ENCODE measurements at regions not wholly inside any gene's neighbourhood (a gene's known extent, or its start where the extent isn't known, plus 50 kb on each side); places are given as distances from the start of the nearest gene placed in this dataset.

GRCh38 chr16:8496364-8496763 lies 93.9 kb downstream of the TMEM114 start:
- TF ChIP-seq FOXP2 (optimal IDR thresholded peaks at IDR 0.05; ENCODE audit: borderline replicate concordance, extremely low read depth, extremely low read length, insufficient read depth) (no peak), TAF1 (IDR thresholded peaks at IDR 0.05; ENCODE audit: borderline replicate concordance, insufficient read depth, low read length) (no peak), POLR2AphosphoS5 (IDR thresholded peaks at IDR 0.05; ENCODE audit: low read depth, low read length) (no peak), SIN3A (IDR thresholded peaks at IDR 0.05; ENCODE audit: borderline replicate concordance, insufficient read depth, low read length) (no peak), REST (IDR thresholded peaks at IDR 0.05; ENCODE audit: insufficient read depth in 1 of 2, low read depth in 2 of 2, low read length in 2 of 2) (no peak)

GRCh38 chr16:8493972-8494371 lies 96.3 kb downstream of the TMEM114 start:
- TF ChIP-seq POLR2AphosphoS5 (IDR thresholded peaks at IDR 0.05; ENCODE audit: low read depth, low read length) (no peak), FOXP2 (optimal IDR thresholded peaks at IDR 0.05; ENCODE audit: borderline replicate concordance, extremely low read depth, extremely low read length, insufficient read depth) (no peak), REST (IDR thresholded peaks at IDR 0.05; ENCODE audit: insufficient read depth in 1 of 2, low read depth in 2 of 2, low read length in 2 of 2) (no peak), TAF1 (IDR thresholded peaks at IDR 0.05; ENCODE audit: borderline replicate concordance, insufficient read depth, low read length) (no peak), SIN3A (IDR thresholded peaks at IDR 0.05; ENCODE audit: borderline replicate concordance, insufficient read depth, low read length) (no peak)

- TF ChIP-seq POLR2AphosphoS5 (IDR thresholded peaks at IDR 0.05; ENCODE audit: low read depth, low read length) (no peak), REST (IDR thresholded peaks at IDR 0.05; ENCODE audit: insufficient read depth in 1 of 2, low read depth in 2 of 2, low read length in 2 of 2) (no peak), SIN3A (IDR thresholded peaks at IDR 0.05; ENCODE audit: borderline replicate concordance, insufficient read depth, low read length) (no peak), TAF1 (IDR thresholded peaks at IDR 0.05; ENCODE audit: borderline replicate concordance, insufficient read depth, low read length) (no peak), FOXP2 (optimal IDR thresholded peaks at IDR 0.05; ENCODE audit: borderline replicate concordance, extremely low read depth, extremely low read length, insufficient read depth) (no peak)
These were observed 97.6 kb downstream of the TMEM114 start for GRCh38 chr16:8492690-8493089.

GRCh38 chr16:8489580-8489979 lies 100.7 kb downstream of the TMEM114 start:
- TF ChIP-seq REST (IDR thresholded peaks at IDR 0.05; ENCODE audit: insufficient read depth in 1 of 2, low read depth in 2 of 2, low read length in 2 of 2) (no peak), FOXP2 (optimal IDR thresholded peaks at IDR 0.05; ENCODE audit: borderline replicate concordance, extremely low read depth, extremely low read length, insufficient read depth) (no peak), TAF1 (IDR thresholded peaks at IDR 0.05; ENCODE audit: borderline replicate concordance, insufficient read depth, low read length) (no peak), POLR2AphosphoS5 (IDR thresholded peaks at IDR 0.05; ENCODE audit: low read depth, low read length) (no peak), SIN3A (IDR thresholded peaks at IDR 0.05; ENCODE audit: borderline replicate concordance, insufficient read depth, low read length) (no peak)

- TF ChIP-seq REST (IDR thresholded peaks at IDR 0.05; ENCODE audit: insufficient read depth in 1 of 2, low read depth in 2 of 2, low read length in 2 of 2) (no peak), FOXP2 (optimal IDR thresholded peaks at IDR 0.05; ENCODE audit: borderline replicate concordance, extremely low read depth, extremely low read length, insufficient read depth) (no peak), POLR2AphosphoS5 (IDR thresholded peaks at IDR 0.05; ENCODE audit: low read depth, low read length) (no peak), TAF1 (IDR thresholded peaks at IDR 0.05; ENCODE audit: borderline replicate concordance, insufficient read depth, low read length) (no peak), SIN3A (IDR thresholded peaks at IDR 0.05; ENCODE audit: borderline replicate concordance, insufficient read depth, low read length) (no peak)
These were observed 103.3 kb downstream of the TMEM114 start for GRCh38 chr16:8486985-8487384.

All from PFSK-1 (cell line).